ENCODE measurements at regions not wholly inside any gene's neighbourhood (a gene's known extent, or its start where the extent isn't known, plus 50 kb on each side); places are given as distances from the start of the nearest gene placed in this dataset.

GRCh38 chr4:112952313-112952700 is 97.1 kb upstream of the ANK2 start:
- no peak for DNase-seq
- WGBS (ENCODE audit: extremely low coverage, insufficient read length, low lambda C conversion rate) = no CpG with 5 or more reads among the region's 1 CpG
- H3K27ac Mint-ChIP-seq = no peak overlapping the region

More at GRCh38 chr4:112952313-112952700, 97.1 kb upstream of the ANK2 start:
- Histone ChIP-seq H3K23me2 (ENCODE audit: insufficient read length, low read depth, low read length, poor library complexity, severe bottlenecking) (no peaks in the 10 kb centered on the region), H3K9ac (ENCODE audit: extremely low read depth, insufficient read length, low read length) (no peak overlapping the region), H2BK5ac (ENCODE audit: insufficient read length, low read length) (no peak overlapping the region), H2BK12ac (ENCODE audit: insufficient read length, low read depth, low read length) (no peak overlapping the region), H2BK120ac (ENCODE audit: low read depth, low read length, poor library complexity, severe bottlenecking) (no peak overlapping the region), H3T11ph (ENCODE audit: low read length) (no peak overlapping the region), H4K8ac (replicated peaks; ENCODE audit: insufficient read length, low read depth, low read length) (no peak overlapping the region), H4K20me1 (ENCODE audit: control insufficient read depth, insufficient read depth, insufficient read length) (no peaks in the 10 kb centered on the region), H3K23ac (ENCODE audit: insufficient read length, low read depth, low read length) (no peak overlapping the region), H3K79me1 (ENCODE audit: insufficient read depth, low read depth, low read length, poor library complexity, severe bottlenecking) (no peaks in the 10 kb centered on the region), H3K79me2 (ENCODE audit: insufficient read depth, low read length) (no peaks in the 10 kb centered on the region), H3K27me3 (ENCODE audit: insufficient read depth, low read length) (no peaks in the 10 kb centered on the region), H2AFZ (ENCODE audit: low read length) (no peak overlapping the region), H3K4me1 (ENCODE audit: insufficient read depth, low read length) (no peaks in the 10 kb centered on the region), H3K4ac (ENCODE audit: low read depth, low read length) (no peak overlapping the region), H2BK15ac (ENCODE audit: low read depth, low read length) (no peak overlapping the region), H4K91ac (ENCODE audit: insufficient read length, low read depth, low read length) (no peak overlapping the region), H3K14ac (ENCODE audit: insufficient read depth, low read length) (no peak overlapping the region), H4K5ac (ENCODE audit: insufficient read length, low read depth, low read length) (no peak overlapping the region), H3K4me2 (ENCODE audit: insufficient read depth, insufficient read length, low read length) (no peak overlapping the region), H2BK20ac (ENCODE audit: low read depth, low read length, poor library complexity, severe bottlenecking) (no peak overlapping the region), H3K56ac (ENCODE audit: insufficient read length, low read depth, low read length) (no peak overlapping the region), H3K18ac (ENCODE audit: insufficient read length, low read depth, low read length) (no peak overlapping the region), H3K9me3 (ENCODE audit: control insufficient read depth, low read depth, low read length) (no peaks in the 10 kb centered on the region), H3K27ac (ENCODE audit: insufficient read length, low read depth, low read length) (no peak overlapping the region), H2AK5ac (ENCODE audit: insufficient read length, low read length) (no peak overlapping the region)
- peaks cover 5 to 10% (median 7%) of the 10 kb centered on the region in 3 experiments; a peak in 6 of 7 replicates for H3K36me3 Mint-ChIP-seq (ENCODE audit: insufficient read depth in 1 of 3, low read depth in 3 of 3)
- no peak overlapping the region for H3K4me3 Mint-ChIP-seq
- H3K27me3 Mint-ChIP-seq (ENCODE audit: low read depth) = no peaks in the 10 kb centered on the region
- H3K4me1 Mint-ChIP-seq = peaks cover 2 to 19% of the 10 kb centered on the region in 2 experiments; a peak in 2 of 4 replicates
- H3K9me3 Mint-ChIP-seq = peaks cover 5 to 6% of the 10 kb centered on the region in 2 experiments
- no peak for TF ChIP-seq CTCF (conservative IDR thresholded peaks at IDR 0.05)

Data from H9 (cell line).